ENCODE measurements at regions not wholly inside any gene's neighbourhood (a gene's known extent, or its start where the extent isn't known, plus 50 kb on each side); places are given as distances from the start of the nearest gene placed in this dataset.

DNA sequence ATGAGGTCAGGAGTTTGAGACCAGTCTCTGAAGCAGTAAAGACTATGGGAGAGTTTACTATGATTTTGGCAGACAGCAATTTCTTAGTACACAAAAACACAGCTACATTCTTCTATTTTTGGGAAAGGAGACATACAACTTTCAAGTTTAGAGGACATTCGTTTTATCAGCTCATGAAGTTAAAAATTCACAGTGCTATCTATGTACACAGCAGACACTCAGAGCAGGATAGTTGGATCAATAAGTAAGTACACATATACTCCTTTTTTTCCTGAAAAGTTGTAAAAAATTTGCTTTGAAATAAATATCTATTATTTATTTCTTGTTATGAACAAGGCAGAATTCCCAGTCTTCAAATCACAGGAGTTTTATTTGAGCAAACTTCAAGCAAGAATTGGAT lies 159.7 kb downstream of the SERPINI1 start:
- DNase-seq (ENCODE audit: low spot score) = no peak

DNA sequence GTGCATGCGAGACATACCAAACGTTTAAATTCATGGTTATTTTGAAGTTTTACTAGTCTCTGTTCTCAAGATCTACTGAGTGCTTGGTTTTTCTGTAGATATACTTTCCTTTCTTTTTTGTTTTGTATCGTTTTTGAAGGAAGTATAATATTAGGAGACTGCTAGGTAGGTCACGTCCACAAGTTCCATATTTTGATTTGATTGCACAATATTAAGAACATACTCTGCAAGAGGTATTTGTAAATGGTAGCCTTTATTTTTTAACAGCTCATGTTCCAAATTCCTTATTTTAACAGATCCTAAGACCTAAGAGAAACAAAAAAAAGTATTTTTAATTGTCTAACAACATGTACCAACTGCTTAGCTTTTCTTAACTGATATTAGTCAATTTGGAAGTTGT lies 156.7 kb downstream of the SERPINI1 start:
- no peak for DNase-seq (ENCODE audit: low spot score)

DNA sequence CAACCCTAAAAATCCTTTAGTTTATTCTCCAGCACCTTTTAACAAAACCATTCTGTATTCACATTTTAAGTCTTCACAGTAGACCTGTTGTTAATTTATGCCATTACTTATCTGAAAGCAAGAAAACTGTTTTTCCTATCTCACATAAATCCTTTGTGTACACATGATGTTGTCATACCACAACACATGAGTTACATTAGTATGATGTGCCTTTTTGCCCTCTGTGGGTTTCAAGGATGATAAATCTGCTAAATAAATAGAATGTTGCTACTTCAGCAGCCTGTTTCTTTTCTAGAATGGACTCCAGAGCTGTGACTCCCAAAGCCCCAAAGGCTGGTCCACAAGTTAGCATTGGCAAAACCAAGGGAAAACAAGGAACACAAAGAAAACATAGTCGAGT lies 151.6 kb downstream of the SERPINI1 start:
- DNase-seq (ENCODE audit: low spot score) = peak; percentile 2

DNA sequence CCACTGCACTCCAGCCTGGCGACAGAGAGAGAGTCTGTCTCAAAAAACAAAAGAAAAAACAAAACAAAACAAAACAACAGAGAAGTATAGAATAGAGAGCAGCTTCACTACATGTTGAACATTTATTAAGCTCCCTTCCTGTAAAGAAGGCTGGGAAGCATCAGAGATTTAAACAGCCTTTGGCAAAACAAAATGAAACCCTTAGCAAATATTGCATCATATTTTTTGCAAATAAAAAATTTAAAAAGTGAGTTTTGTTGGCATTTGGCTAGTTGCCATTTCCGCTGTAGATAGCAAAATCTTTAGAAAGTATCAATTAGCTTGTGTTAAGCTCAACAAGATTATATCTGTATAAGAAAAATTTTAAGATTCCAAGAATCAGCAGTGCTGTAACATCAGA lies 151.2 kb downstream of the SERPINI1 start:
- no peak for DNase-seq (ENCODE audit: low spot score)

DNA sequence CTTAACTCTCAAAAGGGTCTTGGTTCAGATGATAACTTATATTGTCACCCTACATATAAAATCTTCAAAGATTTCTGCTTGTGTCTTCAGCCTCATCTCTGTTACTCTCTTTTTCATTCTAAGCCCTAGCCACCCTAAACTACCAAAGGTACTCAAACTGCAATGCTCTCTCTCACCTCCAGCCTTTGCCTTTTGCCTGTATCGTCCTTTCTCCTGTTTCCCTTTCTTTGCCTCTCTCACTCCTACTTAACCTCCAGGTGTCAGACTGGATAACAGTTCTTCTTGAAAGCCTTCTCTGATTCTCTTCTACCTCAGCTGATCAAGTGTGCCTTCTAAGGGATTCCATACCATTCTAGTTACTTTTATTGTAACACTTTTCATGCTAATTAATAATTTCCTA lies 149.8 kb downstream of the SERPINI1 start:
- no peak for DNase-seq (ENCODE audit: low spot score)

DNA sequence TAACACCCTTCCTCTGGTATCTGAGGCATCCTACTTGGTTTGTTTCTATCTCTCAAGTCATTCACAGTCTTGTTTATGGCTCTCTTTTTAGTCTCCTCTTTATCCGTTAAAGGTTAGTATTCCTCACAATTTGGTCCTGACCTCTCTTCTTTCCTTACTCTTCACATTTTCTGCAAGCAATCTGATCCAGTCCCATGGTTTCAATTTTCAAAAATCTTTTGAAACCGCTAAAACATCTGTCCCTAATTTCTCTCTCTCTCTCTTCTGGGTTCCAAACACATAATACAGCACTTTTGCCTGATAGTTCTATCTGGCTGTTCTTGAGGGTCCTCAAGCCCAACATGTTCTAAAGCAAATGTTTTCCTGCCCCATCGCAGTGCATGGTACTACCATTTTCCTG lies 149.0 kb downstream of the SERPINI1 start:
- no peak for DNase-seq (ENCODE audit: low spot score)

DNA sequence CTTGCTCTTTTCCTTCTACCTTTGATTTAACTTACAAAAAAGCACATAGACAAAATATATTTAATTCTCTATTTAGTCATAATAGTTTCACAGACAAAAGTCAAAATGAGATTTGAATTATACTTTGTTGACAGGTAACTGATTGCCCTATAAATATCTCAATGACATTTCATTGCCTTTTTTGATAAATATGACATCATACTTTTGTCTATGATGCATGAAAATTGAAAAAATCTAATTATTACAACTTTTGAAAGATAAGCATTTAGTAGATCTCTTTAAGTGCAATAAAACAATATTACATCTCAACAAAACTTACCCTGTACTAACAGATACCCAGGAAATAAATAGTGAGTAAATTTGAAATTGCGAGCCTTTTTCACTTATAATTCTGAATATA lies 147.9 kb downstream of the SERPINI1 start:
- no peak for DNase-seq (ENCODE audit: low spot score)

DNA sequence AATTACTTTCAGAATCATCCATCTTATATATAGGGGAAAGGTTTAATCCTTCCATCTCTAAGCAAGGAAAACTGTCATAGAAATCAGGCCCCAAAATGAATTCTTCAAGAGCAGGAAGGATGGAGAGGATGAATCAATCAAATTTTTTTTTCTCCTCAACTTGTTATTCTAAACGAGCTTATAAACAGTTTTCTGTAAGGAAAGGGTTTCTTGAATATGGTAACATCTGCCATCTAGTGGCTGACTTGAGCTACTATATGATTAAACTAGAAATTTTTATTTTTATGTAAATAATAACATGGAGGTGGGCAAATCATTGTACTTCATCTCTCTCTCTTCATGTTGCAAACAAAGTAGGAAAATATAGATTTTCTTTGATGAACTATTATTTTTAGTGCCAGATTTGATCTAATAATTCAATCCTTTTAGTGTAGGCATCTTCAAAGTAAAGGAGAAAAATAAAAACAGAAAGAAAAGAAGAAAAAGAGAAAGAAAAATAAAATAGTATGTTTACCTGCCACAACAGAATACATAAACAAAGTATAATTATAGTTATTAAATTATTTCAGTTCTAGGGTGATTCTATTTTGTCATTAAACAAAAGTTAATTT lies 146.6 kb downstream of the SERPINI1 start:
- no peak for DNase-seq (ENCODE audit: low spot score)

DNA sequence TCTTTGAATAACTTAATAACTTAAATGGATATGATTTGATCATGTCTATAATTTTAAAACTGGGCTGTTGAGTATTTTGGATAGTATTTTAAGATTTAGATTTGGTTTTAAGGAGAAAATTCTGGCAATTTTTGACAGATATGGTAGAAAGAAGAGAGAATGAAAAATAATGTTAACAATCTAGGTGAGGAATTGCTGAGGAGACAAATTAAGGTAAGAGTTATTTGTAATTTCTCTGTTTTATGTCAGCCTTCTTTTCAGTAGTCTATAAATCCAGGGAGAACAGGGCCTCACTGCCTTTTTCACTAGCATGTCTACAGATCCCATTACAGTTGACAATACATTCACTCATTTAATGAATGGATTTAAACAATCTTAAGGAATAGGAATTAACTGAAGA lies 144.7 kb downstream of the SERPINI1 start:
- no peak for DNase-seq (ENCODE audit: low spot score)

DNA sequence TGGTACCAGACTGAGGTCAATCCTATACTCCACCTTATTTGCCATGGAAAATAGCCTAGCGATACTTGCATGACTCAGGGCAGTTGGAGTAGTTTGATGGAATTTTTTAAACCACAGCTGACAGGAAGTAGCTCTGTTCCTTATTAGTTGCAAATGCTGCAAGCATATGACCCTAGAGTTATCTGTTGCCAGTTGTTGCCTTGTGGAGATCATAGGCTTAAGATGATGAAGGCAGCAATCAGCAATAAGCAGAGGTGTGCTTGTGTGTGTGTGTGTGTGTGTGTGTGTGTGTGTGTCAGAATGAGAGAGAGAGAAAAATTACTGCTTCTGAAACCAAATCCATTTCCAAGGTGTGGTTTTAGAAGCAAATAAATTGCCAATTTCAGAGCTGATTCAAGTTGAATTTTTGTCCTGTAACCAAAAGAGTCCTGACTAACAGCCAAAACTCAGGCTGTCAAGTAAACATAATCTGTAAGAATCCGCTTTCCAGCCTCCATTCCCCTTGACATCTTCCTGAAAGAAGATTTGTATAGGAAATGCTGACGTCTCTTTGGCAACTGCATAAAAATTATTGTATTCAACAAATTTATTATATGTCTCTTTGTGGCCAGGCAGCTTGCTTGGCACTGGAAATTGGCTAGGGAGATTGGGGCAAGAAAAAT lies 141.2 kb downstream of the SERPINI1 start:
- peak; percentile 29 for DNase-seq (ENCODE audit: low spot score)
